RPMI8226 (cell line): ENCODE measurements at regions not wholly inside any gene's neighbourhood (a gene's known extent, or its start where the extent isn't known, plus 50 kb on each side); places are given as distances from the start of the nearest gene placed in this dataset.
"Not testable (repeated sequence)": the region's sequence is repeated elsewhere in the genome, so short reads cannot be mapped to it uniquely, and the experiment has no call there.

Experiments
- DNase-seq: peaks from one replicate; pipeline ENCODE4 v3.0.0-alpha.2; 2015

- DNase-seq, result no peak
Measured at GRCh38 chr20:59466107-59466815, 138.1 kb upstream of the PHACTR3 start.

GRCh38 chr20:59468831-59469230, 135.5 kb upstream of the PHACTR3 start:
- no peak for DNase-seq

- no peak for DNase-seq
Measured at GRCh38 chr20:59469267-59470252, 134.8 kb upstream of the PHACTR3 start.

GRCh38 chr20:59470521-59470920, 133.8 kb upstream of the PHACTR3 start:
- DNase-seq, result no peak

- no peak for DNase-seq
Measured at GRCh38 chr20:59471653-59472421, 132.5 kb upstream of the PHACTR3 start.

- no peak for DNase-seq
Measured at GRCh38 chr20:59473742-59474141, 130.6 kb upstream of the PHACTR3 start.

GRCh38 chr20:59481067-59481466, 123.3 kb upstream of the PHACTR3 start:
- DNase-seq, result no peak

- no peak for DNase-seq
Measured at GRCh38 chr20:59481477-59482018, 122.8 kb upstream of the PHACTR3 start.

- DNase-seq, result no peak
Measured at GRCh38 chr20:59482351-59483187, 121.8 kb upstream of the PHACTR3 start.

GRCh38 chr20:59483481-59483880, 120.9 kb upstream of the PHACTR3 start:
- DNase-seq, result no peak

GRCh38 chr20:59484228-59484627, 120.1 kb upstream of the PHACTR3 start:
- DNase-seq, result no peak

- DNase-seq, result no peak
Measured at GRCh38 chr20:59485576-59486454, 118.5 kb upstream of the PHACTR3 start.

- not testable (repeated sequence) for DNase-seq
Measured at GRCh38 chr20:59488459-59488858, 115.9 kb upstream of the PHACTR3 start.

- not testable (repeated sequence) for DNase-seq
Measured at GRCh38 chr20:59490196-59491004, 113.9 kb upstream of the PHACTR3 start.

- DNase-seq, result no peak
Measured at GRCh38 chr20:59491884-59492283, 112.5 kb upstream of the PHACTR3 start.

GRCh38 chr20:59493926-59494325, 110.4 kb upstream of the PHACTR3 start:
- DNase-seq, result no peak

- DNase-seq, result no peak
Measured at GRCh38 chr20:59495166-59495565, 109.2 kb upstream of the PHACTR3 start.

- DNase-seq, result peak; percentile 73
Measured at GRCh38 chr20:59495894-59496510, 108.3 kb upstream of the PHACTR3 start.

- no peak for DNase-seq
Measured at GRCh38 chr20:59498291-59498690, 106.0 kb upstream of the PHACTR3 start.
